ENCODE measurements at regions not wholly inside any gene's neighbourhood (a gene's known extent, or its start where the extent isn't known, plus 50 kb on each side); places are given as distances from the start of the nearest gene placed in this dataset.

DNA sequence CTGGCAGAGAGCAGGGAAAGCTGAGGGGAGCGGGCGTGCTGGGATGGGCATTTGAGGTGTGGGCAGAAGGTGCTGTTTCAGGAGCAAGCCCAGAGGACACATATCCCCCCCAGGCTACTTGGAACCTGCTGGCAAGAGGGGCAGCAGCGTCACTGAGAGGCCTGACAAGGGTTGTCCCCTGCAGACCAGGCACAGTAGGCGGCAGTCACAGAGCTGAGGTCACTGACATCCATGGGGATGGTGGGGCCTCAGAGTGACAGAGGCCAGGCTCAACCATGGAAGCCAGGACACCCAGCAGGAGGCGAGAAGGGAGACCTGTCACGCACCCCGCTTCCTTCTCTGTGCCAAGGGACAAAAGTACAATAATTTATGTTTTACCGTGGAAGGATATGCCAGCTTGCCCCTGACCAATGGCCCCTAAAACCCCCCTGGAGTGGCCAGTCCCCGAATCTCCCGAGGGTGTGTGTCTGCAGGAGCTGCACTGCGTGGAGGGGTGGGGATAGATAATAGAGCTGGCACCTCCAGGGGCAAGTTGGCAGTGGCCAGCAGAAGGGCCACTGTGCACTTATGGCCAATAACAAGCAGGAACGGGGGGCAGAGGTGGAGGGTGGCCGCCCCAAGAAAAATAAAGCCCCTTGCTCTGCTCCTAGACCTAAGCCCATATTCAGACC, 86.3 kb upstream of the SLC66A3 start:
- Mint-ChIP-seq H3K9me3 (no peaks in the 10 kb centered on the region), H3K27me3 (ENCODE audit: insufficient read depth) (peaks cover 17% of the 10 kb centered on the region), H3K4me3 (no peak overlapping the region), H3K27ac (no peak overlapping the region), H3K4me1 (ENCODE audit: low read depth) (peaks cover 24% of the 10 kb centered on the region), H3K36me3 (ENCODE audit: low read depth) (peaks cover 5% of the 10 kb centered on the region; the same call in 1 of the 2 replicates)
- no peak for TF ChIP-seq CTCF (IDR thresholded peaks at IDR 0.05)
- DNase-seq: no peak

GRCh38 chr2:11069566-11070185, 85.6 kb upstream of the SLC66A3 start:
- Mint-ChIP-seq H3K36me3 (ENCODE audit: low read depth) (peaks cover 5% of the 10 kb centered on the region; the same call in 1 of the 2 replicates), H3K4me1 (ENCODE audit: low read depth) (peaks cover 26% of the 10 kb centered on the region), H3K9me3 (no peaks in the 10 kb centered on the region), H3K27me3 (ENCODE audit: insufficient read depth) (peaks cover 17% of the 10 kb centered on the region), H3K4me3 (no peak overlapping the region), H3K27ac (no peak overlapping the region)
- TF ChIP-seq CTCF (IDR thresholded peaks at IDR 0.05): no peak
- no peak for DNase-seq

- H3K27ac Mint-ChIP-seq: no peak overlapping the region
- H3K27me3 Mint-ChIP-seq (ENCODE audit: insufficient read depth): peaks cover 8% of the 10 kb centered on the region
- H3K4me3 Mint-ChIP-seq: no peak overlapping the region
Measured at GRCh38 chr2:11071211-11071610, 84.1 kb upstream of the SLC66A3 start.

GRCh38 chr2:11071939-11072338, 83.3 kb upstream of the SLC66A3 start:
- H3K4me1 Mint-ChIP-seq (ENCODE audit: low read depth): peaks cover 26% of the 10 kb centered on the region
- H3K27me3 Mint-ChIP-seq (ENCODE audit: insufficient read depth): peaks cover 4% of the 10 kb centered on the region
- no peak for DNase-seq
- H3K36me3 Mint-ChIP-seq (ENCODE audit: low read depth): peaks cover 5% of the 10 kb centered on the region; the same call in 1 of the 2 replicates
- H3K4me3 Mint-ChIP-seq: no peak overlapping the region
- H3K27ac Mint-ChIP-seq: no peak overlapping the region
- no peak for TF ChIP-seq CTCF (IDR thresholded peaks at IDR 0.05)
- H3K9me3 Mint-ChIP-seq: no peaks in the 10 kb centered on the region

More at GRCh38 chr2:11071211-11071610, 84.1 kb upstream of the SLC66A3 start:
- DNase-seq: no peak
- Mint-ChIP-seq H3K4me1 (ENCODE audit: low read depth) (peaks cover 26% of the 10 kb centered on the region), H3K9me3 (no peaks in the 10 kb centered on the region), H3K36me3 (ENCODE audit: low read depth) (peaks cover 5% of the 10 kb centered on the region; the same call in 1 of the 2 replicates)
- TF ChIP-seq CTCF (IDR thresholded peaks at IDR 0.05): no peak

- no peak overlapping the region for H3K4me3 Mint-ChIP-seq
- H3K27me3 Mint-ChIP-seq (ENCODE audit: insufficient read depth): peaks cover 4% of the 10 kb centered on the region
- peaks cover 26% of the 10 kb centered on the region for H3K4me1 Mint-ChIP-seq (ENCODE audit: low read depth)
- H3K27ac Mint-ChIP-seq: no peak overlapping the region
- no peak for DNase-seq
- H3K36me3 Mint-ChIP-seq (ENCODE audit: low read depth): peaks cover 5% of the 10 kb centered on the region; the same call in 1 of the 2 replicates
- TF ChIP-seq CTCF (IDR thresholded peaks at IDR 0.05): no peak
- H3K9me3 Mint-ChIP-seq: no peaks in the 10 kb centered on the region
Measured at GRCh38 chr2:11072550-11072949, 82.7 kb upstream of the SLC66A3 start.
